Spleen (tissue), 7 donors: ENCODE measurements at regions not wholly inside any gene's neighbourhood (a gene's known extent, or its start where the extent isn't known, plus 50 kb on each side); places are given as distances from the start of the nearest gene placed in this dataset.

Source experiments
- CTCF ChIP-seq, 11 experiments: fragments of 200-600 bp in 7 of 11; fragments of 450-650 bp in 4 of 11; sonication (generic) in 4 of 11; IDR thresholded peaks in 8 of 11; conservative IDR thresholded peaks in 3 of 11; 1 replicate in 7 of 11; 2 replicates in 4 of 11; pipeline versions ENCODE4 v1.4.0 to v1.8.0; 2016 to 2021; ENCODE audit warnings: antibody characterized with exemption in 11 of 11, inconsistent platforms in 4 of 11, mild to moderate bottlenecking in 1 of 11
- POLR2A ChIP-seq, 3 donors: fragments of 450-650 bp; IDR thresholded peaks; one replicate each; pipeline ENCODE4 v1.5.1; 2017; ENCODE audit warnings: antibody characterized with exemption in 3 of 3, mild to moderate bottlenecking in 1 of 3
- donor health status: DM: no; HTN: no; CAD: no; lungs with moderate emphysema.
- donor health status: DM: no; HTN: no; CAD: no.
- donor health status: DM: no; HTN: no; CAD: no.

GRCh38 chr17:70493277-70493874 is 324.0 kb downstream of the KCNJ2 start:
- no peak for TF ChIP-seq CTCF (IDR thresholded peaks at IDR 0.05 in 8 of 11, conservative IDR thresholded peaks at IDR 0.05 in 3 of 11)
- TF ChIP-seq POLR2A (IDR thresholded peaks at IDR 0.05): no peak
